PC-9 (cell line): ENCODE measurements at regions not wholly inside any gene's neighbourhood (a gene's known extent, or its start where the extent isn't known, plus 50 kb on each side); places are given as distances from the start of the nearest gene placed in this dataset.

Experiments used
- BruUV-seq: library from RNA; stranded (reverse); fragments of 400-500 nt; replicated peaks from 2 replicates; lab custom pipeline; 2021; lab: Mats Ljungman, UMichigan
- CTCF ChIA-PET: fragments of 300-600 bp; sonication (Branson Sonifier 250); formaldehyde crosslinking; loops from one replicate; lab custom pipeline; 2022; ENCODE audit warnings: antibody characterized with exemption; lab: Charles Lee
- POLR2A ChIA-PET: fragments of 300-600 bp; sonication (Branson Sonifier 250); formaldehyde crosslinking; loops from one replicate; lab custom pipeline; 2022; ENCODE audit warnings: antibody characterized with exemption; ENCODE audit not compliant: unreplicated experiment; lab: Charles Lee
- DNase-seq, 2 experiments: peaks; one replicate each; pipeline versions ENCODE4 v3.0.0 to v3.0.0-alpha.2; 2015 to 2022; ENCODE audit warnings: mixed read lengths in 1 of 2
- H2AFZ ChIP-seq: fragments of 200-600 bp; sonication (generic); 2 replicates; pipeline ENCODE4 v1.8.1; 2017; ENCODE audit warnings: antibody characterized with exemption
- H3F3A ChIP-seq: fragments of 200-600 bp; sonication (generic); 2 replicates; pipeline ENCODE4 v1.8.1; 2017; ENCODE audit warnings: antibody characterized with exemption, mild to moderate bottlenecking, low read depth; ENCODE audit not compliant: insufficient read depth
- H3K27ac ChIP-seq: fragments of 200-600 bp; sonication (generic); 2 replicates; pipeline ENCODE4 v1.6.1; 2016; ENCODE audit warnings: mixed run types
- H3K27me3 ChIP-seq: fragments of 200-600 bp; sonication (generic); 2 replicates; pipeline ENCODE4 v1.6.1; 2016; ENCODE audit warnings: low read depth, mixed run types; ENCODE audit not compliant: insufficient read depth
- H3K36me3 ChIP-seq: fragments of 200-600 bp; sonication (generic); 2 replicates; pipeline ENCODE4 v1.6.1; 2016; ENCODE audit warnings: low read depth, mixed run types
- H3K4me1 ChIP-seq: fragments of 200-600 bp; sonication (generic); replicated peaks from 2 replicates; pipeline ENCODE4 v1.6.1; 2016; ENCODE audit warnings: mixed run types; ENCODE audit not compliant: insufficient read depth
- H3K4me2 ChIP-seq: fragments of 200-600 bp; sonication (generic); 2 replicates; pipeline ENCODE4 v1.6.1; 2017; ENCODE audit warnings: mixed run types
- H3K4me3 ChIP-seq: fragments of 200-600 bp; sonication (generic); 2 replicates; pipeline ENCODE4 v1.6.1; 2016; ENCODE audit warnings: mixed run types
- H3K79me2 ChIP-seq: fragments of 200-600 bp; sonication (generic); 2 replicates; pipeline ENCODE4 v1.6.1; 2017; ENCODE audit warnings: low read depth, mixed run types
- H3K9me2 ChIP-seq: fragments of 200-600 bp; sonication (generic); 2 replicates; pipeline ENCODE4 v1.8.1; 2017; ENCODE audit warnings: mild to moderate bottlenecking; ENCODE audit not compliant: insufficient read depth
- H3K9me3 ChIP-seq: fragments of 200-600 bp; sonication (generic); 2 replicates; pipeline ENCODE4 v1.8.1; 2016; ENCODE audit warnings: low read depth; ENCODE audit not compliant: insufficient read depth
- H4K20me1 ChIP-seq: fragments of 200-600 bp; sonication (generic); 2 replicates; pipeline ENCODE4 v1.8.1; 2017; ENCODE audit not compliant: insufficient read depth
- EZH2 ChIP-seq: fragments of 200-600 bp; sonication (generic); IDR thresholded peaks from 2 replicates; pipeline ENCODE4 v1.8.0; 2017; ENCODE audit warnings: antibody characterized with exemption, low read depth
- intact Hi-C: fragments of 100-400 bp; cut with micrococcal nuclease; formaldehyde crosslinking; loops from one replicate; pipeline ENCODE4 v1.10.0; 2022; ENCODE audit not compliant: unreplicated experiment
- TF ChIP-seq, protein P1 (sequence below): fragments of 200-600 bp; sonication (generic); conservative IDR thresholded peaks from 2 replicates; pipeline ENCODE4 v1.6.1; 2017; ENCODE audit warnings: mixed run types, antibody characterized with exemption, mild to moderate bottlenecking, moderate library complexity

DNA sequence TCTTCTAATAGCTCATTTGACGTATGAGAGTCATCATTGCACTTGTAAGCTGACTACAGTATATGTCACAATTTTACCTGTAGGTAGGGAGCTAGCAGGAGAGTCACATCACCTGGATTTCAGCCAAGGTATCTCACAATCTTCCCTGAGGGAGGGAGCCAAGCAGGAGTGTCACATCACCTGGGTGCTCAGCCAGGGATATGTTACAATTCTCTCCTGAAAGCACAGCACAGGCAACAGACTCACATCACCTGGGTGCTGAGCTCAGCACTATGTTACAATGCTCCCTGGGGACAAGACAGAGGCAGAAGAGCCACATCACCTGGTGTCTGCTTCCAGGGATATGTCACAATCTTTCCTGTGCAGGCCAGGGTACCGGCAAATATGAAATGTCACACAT, 51.5 kb upstream of the ZNF730 start:
- Histone ChIP-seq H3K27me3 (no peaks in the 10 kb centered on the region), H3K9me3 (no peaks in the 10 kb centered on the region; the same call in 1 of the 2 replicates), H3F3A (no peaks in the 10 kb centered on the region), H3K79me2 (no peaks in the 10 kb centered on the region), H4K20me1 (no peaks in the 10 kb centered on the region), H3K9me2 (no peaks in the 10 kb centered on the region), H3K4me3 (no peak overlapping the region), H3K4me1 (no peaks in the 10 kb centered on the region), H3K36me3 (no peaks in the 10 kb centered on the region), H2AFZ (no peak overlapping the region), H3K4me2 (no peak overlapping the region), H3K27ac (no peak overlapping the region)
- POLR2A ChIA-PET = no interaction called here
- TF ChIP-seq, protein P1, sequence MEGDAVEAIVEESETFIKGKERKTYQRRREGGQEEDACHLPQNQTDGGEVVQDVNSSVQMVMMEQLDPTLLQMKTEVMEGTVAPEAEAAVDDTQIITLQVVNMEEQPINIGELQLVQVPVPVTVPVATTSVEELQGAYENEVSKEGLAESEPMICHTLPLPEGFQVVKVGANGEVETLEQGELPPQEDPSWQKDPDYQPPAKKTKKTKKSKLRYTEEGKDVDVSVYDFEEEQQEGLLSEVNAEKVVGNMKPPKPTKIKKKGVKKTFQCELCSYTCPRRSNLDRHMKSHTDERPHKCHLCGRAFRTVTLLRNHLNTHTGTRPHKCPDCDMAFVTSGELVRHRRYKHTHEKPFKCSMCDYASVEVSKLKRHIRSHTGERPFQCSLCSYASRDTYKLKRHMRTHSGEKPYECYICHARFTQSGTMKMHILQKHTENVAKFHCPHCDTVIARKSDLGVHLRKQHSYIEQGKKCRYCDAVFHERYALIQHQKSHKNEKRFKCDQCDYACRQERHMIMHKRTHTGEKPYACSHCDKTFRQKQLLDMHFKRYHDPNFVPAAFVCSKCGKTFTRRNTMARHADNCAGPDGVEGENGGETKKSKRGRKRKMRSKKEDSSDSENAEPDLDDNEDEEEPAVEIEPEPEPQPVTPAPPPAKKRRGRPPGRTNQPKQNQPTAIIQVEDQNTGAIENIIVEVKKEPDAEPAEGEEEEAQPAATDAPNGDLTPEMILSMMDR = no peak
- TF ChIP-seq EZH2 = no peak
- intact Hi-C loops = no loop called here
- DNase-seq = peak in 1 of 2 experiments; percentile 26
- CTCF ChIA-PET = no interaction called here
- BruUV-seq = no TSS peak

DNA sequence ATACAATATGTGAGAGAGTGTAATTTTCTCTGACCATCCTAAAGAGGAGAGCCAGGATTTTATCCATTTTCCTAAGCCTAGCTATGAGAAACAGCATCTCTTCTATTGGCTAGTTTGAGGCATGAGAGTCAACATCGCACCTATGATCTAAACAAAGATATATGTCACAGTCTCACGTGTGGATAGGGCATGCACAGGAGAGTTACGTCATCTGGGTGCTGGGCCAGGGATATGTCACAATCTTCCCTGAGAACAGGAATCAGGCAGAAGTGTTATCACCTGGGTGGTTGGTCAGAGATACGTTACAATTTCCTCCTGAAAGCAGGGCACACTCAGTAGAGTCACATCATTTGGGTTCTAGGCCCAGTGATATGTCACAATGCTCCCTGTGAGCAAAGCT, 53.9 kb upstream of the ZNF730 start:
- Histone ChIP-seq H3K4me3 (no peak overlapping the region), H3K27ac (no peak overlapping the region), H3K4me1 (no peaks in the 10 kb centered on the region), H3K9me2 (no peaks in the 10 kb centered on the region), H3K4me2 (no peak overlapping the region), H3K9me3 (no peaks in the 10 kb centered on the region; the same call in 1 of the 2 replicates), H3F3A (no peaks in the 10 kb centered on the region), H3K27me3 (no peaks in the 10 kb centered on the region), H2AFZ (no peak overlapping the region), H3K79me2 (no peaks in the 10 kb centered on the region), H3K36me3 (no peaks in the 10 kb centered on the region), H4K20me1 (no peaks in the 10 kb centered on the region)
- intact Hi-C loops = no loop called here
- peak in 1 of 2 experiments; percentile 28 for DNase-seq
- no peak for TF ChIP-seq EZH2
- TF ChIP-seq, protein P1 = no peak
- no TSS peak for BruUV-seq
- ChIA-PET CTCF (no interaction called here), POLR2A (no interaction called here)

DNA sequence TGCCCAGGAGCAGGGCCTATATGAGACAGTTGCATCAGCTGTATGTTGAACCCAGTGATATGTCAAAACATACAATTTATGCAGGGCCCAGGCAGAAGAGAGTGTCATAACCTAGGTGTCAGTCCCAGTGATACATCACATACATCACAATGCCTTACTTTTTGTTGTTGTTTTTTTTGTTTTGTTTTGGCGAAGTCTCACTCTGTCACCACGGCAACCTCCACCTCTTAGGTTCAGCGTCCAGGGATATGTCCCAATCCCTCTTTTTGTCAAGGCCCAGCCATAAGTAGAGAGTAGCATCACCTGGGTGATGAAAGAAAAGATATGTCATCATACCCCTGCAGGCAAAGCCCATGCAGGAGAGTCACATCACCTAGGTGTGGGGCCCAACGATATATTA, 56.8 kb upstream of the ZNF730 start:
- Histone ChIP-seq H3K79me2 (no peaks in the 10 kb centered on the region), H3K27ac (no peak overlapping the region), H3K4me3 (no peak overlapping the region), H3K36me3 (no peaks in the 10 kb centered on the region), H3K27me3 (no peaks in the 10 kb centered on the region), H3K9me2 (no peaks in the 10 kb centered on the region), H3K4me1 (no peaks in the 10 kb centered on the region), H3K9me3 (no peaks in the 10 kb centered on the region; the same call in 1 of the 2 replicates), H3K4me2 (no peak overlapping the region), H4K20me1 (no peaks in the 10 kb centered on the region), H3F3A (no peaks in the 10 kb centered on the region), H2AFZ (no peak overlapping the region)
- BruUV-seq = no TSS peak
- POLR2A ChIA-PET = no interaction called here
- CTCF ChIA-PET = no interaction called here
- DNase-seq = no peak
- no peak for TF ChIP-seq EZH2
- TF ChIP-seq, protein P1 = no peak
- intact Hi-C loops = no loop called here
